ENCODE measurements at regions not wholly inside any gene's neighbourhood (a gene's known extent, or its start where the extent isn't known, plus 50 kb on each side); places are given as distances from the start of the nearest gene placed in this dataset.
"Not testable (repeated sequence)": the region's sequence is repeated elsewhere in the genome, so short reads cannot be mapped to it uniquely, and the experiment has no call there.

DNA sequence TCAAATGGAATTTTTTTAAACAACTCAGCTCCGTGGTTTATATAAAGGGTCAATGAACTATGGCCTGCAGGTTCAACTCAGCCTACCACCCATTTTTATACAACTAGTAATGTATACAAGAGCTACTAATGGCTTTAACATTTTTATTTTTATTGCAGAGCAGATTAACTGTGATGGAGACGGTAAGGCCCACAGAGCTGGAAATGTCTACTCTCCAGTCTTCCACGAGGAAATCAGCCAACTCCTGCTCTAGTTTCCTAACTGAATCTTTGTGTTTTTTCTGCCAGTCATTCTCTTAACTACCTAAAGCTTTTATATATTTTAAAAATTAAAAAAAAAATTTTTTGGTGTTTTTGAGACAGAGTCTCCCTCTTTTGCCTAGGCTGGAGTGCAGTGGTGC lies 385.1 kb upstream of the MAF start:
- H3K4me1 ChIP-seq (ENCODE audit: control insufficient read depth in 2 of 2, insufficient read depth in 2 of 2, low read length in 2 of 2) = no peaks in the 10 kb centered on the region
- H3K9me3 ChIP-seq (ENCODE audit: control insufficient read depth in 2 of 2, low read length in 2 of 2) = no peaks in the 10 kb centered on the region
- H3K4me3 ChIP-seq (ENCODE audit: low read length in 2 of 2) = no peak overlapping the region
- no peaks in the 10 kb centered on the region for H3K36me3 ChIP-seq (ENCODE audit: control insufficient read depth in 2 of 2, insufficient read depth in 2 of 2, low read length in 2 of 2)
- no peak overlapping the region for H3K27ac ChIP-seq (ENCODE audit: low read depth in 2 of 2, low read length in 2 of 2)
- H3K9ac ChIP-seq (ENCODE audit: low read depth in 1 of 2, low read length in 2 of 2) = no peak overlapping the region
- no peaks in the 10 kb centered on the region for H3K27me3 ChIP-seq (ENCODE audit: control insufficient read depth in 2 of 2, insufficient read depth in 2 of 2, low read length in 2 of 2)

DNA sequence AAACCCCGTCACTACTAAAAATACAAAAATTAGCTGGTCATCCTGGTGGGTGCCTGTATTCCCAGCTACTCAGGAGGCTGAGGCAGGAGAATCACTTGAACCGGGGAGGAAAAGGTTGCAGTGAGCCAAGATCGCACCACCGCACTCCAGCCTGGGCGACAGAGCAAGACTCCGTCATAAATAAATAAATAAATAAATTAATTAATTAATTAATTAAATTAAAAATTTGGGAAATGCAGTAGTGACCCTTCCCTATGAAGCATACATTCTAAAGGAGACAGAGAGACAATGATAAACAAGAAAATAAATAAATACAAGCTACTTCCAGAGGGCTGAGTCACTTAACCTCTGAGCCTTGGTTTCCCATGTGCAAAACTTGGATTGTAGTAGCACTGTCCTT lies 383.6 kb upstream of the MAF start:
- not testable (repeated sequence) for H3K27ac ChIP-seq (ENCODE audit: low read depth in 2 of 2, low read length in 2 of 2); H3K9ac ChIP-seq (ENCODE audit: low read depth in 1 of 2, low read length in 2 of 2); H3K4me3 ChIP-seq (ENCODE audit: low read length in 2 of 2); H3K9me3 ChIP-seq (ENCODE audit: control insufficient read depth in 2 of 2, low read length in 2 of 2); H3K27me3 ChIP-seq (ENCODE audit: control insufficient read depth in 2 of 2, insufficient read depth in 2 of 2, low read length in 2 of 2); H3K4me1 ChIP-seq (ENCODE audit: control insufficient read depth in 2 of 2, insufficient read depth in 2 of 2, low read length in 2 of 2); H3K36me3 ChIP-seq (ENCODE audit: control insufficient read depth in 2 of 2, insufficient read depth in 2 of 2, low read length in 2 of 2)

DNA sequence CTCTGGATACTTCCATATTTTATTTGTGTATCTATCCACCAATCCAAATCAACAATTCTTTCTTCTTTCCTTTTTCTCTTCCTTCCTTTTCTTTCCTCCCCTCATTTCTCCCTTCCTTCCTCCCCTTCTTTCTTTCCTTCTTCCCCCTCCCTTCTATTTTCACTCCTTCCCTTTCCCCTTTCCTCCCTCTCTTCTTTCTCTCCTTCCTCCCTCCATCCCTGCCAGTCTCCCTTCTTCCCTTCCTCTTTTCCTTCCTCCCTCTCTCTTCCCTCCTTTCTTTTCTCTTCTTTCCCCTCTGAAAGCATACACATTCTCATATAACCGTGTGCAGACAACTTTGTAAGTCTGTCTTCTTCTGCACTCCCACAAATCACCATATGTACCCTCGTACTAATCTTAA lies 382.3 kb upstream of the MAF start:
- Histone ChIP-seq H3K4me3 (ENCODE audit: low read length in 2 of 2) (no peak overlapping the region), H3K36me3 (ENCODE audit: control insufficient read depth in 2 of 2, insufficient read depth in 2 of 2, low read length in 2 of 2) (no peaks in the 10 kb centered on the region), H3K27ac (ENCODE audit: low read depth in 2 of 2, low read length in 2 of 2) (no peak overlapping the region), H3K4me1 (ENCODE audit: control insufficient read depth in 2 of 2, insufficient read depth in 2 of 2, low read length in 2 of 2) (no peaks in the 10 kb centered on the region), H3K9me3 (ENCODE audit: control insufficient read depth in 2 of 2, low read length in 2 of 2) (no peaks in the 10 kb centered on the region), H3K9ac (ENCODE audit: low read depth in 1 of 2, low read length in 2 of 2) (no peak overlapping the region), H3K27me3 (ENCODE audit: control insufficient read depth in 2 of 2, insufficient read depth in 2 of 2, low read length in 2 of 2) (no peaks in the 10 kb centered on the region)

DNA sequence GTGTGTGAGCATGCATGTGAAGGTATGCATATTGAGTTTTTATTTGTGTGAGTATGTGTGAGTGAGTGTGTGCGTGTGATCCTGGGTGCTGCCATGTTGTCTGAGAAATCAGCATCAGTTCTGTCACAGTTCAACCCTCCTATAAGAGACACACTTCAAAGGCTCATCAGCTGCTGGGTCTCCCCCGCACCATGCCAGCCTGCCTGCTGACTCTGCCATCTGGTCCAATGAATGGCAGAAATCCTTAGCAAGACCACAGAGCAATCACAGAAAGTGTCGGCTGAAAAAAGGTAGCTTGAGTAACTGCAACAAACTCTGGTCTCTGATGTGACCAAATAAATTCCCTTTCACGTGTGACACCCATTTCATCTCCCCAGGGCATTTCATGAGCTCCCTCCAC lies 381.8 kb upstream of the MAF start:
- no peaks in the 10 kb centered on the region for H3K9me3 ChIP-seq (ENCODE audit: control insufficient read depth in 2 of 2, low read length in 2 of 2)
- no peaks in the 10 kb centered on the region for H3K4me1 ChIP-seq (ENCODE audit: control insufficient read depth in 2 of 2, insufficient read depth in 2 of 2, low read length in 2 of 2)
- no peaks in the 10 kb centered on the region for H3K27me3 ChIP-seq (ENCODE audit: control insufficient read depth in 2 of 2, insufficient read depth in 2 of 2, low read length in 2 of 2)
- H3K36me3 ChIP-seq (ENCODE audit: control insufficient read depth in 2 of 2, insufficient read depth in 2 of 2, low read length in 2 of 2) = no peaks in the 10 kb centered on the region
- H3K9ac ChIP-seq (ENCODE audit: low read depth in 1 of 2, low read length in 2 of 2) = no peak overlapping the region
- no peak overlapping the region for H3K4me3 ChIP-seq (ENCODE audit: low read length in 2 of 2)
- no peak overlapping the region for H3K27ac ChIP-seq (ENCODE audit: low read depth in 2 of 2, low read length in 2 of 2)

DNA sequence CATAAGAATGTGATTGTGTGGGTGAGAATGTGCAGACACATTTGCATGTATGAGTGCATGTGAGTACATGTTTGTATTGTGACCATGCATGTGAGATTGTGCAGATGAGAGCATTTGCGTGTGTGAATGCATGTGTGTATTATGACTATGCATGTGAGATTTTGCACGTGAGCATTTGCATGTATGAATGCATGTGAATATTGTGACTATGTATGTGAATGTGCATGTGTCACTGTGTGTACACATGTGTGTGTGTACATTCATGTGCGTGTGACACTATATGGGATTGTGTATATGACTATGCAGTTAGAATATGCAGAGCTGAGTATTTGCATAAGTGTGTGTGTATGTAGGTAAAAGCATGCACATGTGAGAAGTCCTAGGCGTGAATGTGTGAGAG lies 381.3 kb upstream of the MAF start:
- Histone ChIP-seq H3K9me3 (ENCODE audit: control insufficient read depth in 2 of 2, low read length in 2 of 2) (no peaks in the 10 kb centered on the region), H3K4me1 (ENCODE audit: control insufficient read depth in 2 of 2, insufficient read depth in 2 of 2, low read length in 2 of 2) (no peaks in the 10 kb centered on the region), H3K9ac (ENCODE audit: low read depth in 1 of 2, low read length in 2 of 2) (no peak overlapping the region), H3K27me3 (ENCODE audit: control insufficient read depth in 2 of 2, insufficient read depth in 2 of 2, low read length in 2 of 2) (no peaks in the 10 kb centered on the region), H3K27ac (ENCODE audit: low read depth in 2 of 2, low read length in 2 of 2) (no peak overlapping the region), H3K4me3 (ENCODE audit: low read length in 2 of 2) (no peak overlapping the region), H3K36me3 (ENCODE audit: control insufficient read depth in 2 of 2, insufficient read depth in 2 of 2, low read length in 2 of 2) (no peaks in the 10 kb centered on the region)

DNA sequence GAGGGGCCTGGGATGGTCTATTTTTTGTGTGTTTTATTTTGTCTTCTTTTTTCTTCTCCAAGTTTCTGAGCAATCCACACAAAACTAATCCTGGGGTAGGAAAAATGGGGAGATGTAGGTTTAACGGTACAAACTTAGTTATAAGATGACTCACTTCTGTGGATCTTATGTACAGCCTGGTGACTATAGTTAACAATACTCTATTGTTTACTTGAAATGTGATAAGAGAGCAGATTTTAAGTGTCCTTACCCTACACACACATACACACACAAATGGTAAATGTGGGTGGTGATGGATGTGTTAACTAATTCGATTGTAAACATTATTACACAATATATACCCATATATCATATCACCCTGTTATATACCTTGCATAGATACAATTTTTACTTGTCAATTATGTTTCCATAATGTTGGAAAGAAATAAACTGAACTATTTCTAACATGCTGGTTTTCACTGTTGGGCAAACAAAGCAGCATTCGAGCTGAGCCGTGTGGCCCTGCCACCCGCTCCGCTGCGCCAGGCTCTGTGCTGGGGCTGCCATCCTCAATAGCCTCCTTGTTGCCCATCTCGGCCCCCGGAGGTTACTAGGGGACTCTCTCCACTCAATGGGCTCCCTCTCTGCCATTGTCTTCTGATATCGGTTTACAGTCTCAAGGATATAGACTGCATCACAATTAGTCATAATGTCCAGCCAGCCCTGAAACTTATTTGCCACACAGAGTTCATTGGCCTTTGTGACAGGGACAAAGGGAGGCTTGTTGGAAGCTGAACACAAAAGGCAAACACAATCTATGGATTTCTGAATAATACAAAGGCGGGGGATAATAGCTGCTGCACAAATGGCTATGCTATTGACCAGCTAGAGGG lies 380.3 kb upstream of the MAF start:
- no peak overlapping the region for H3K27ac ChIP-seq (ENCODE audit: low read depth in 2 of 2, low read length in 2 of 2)
- no peaks in the 10 kb centered on the region for H3K4me1 ChIP-seq (ENCODE audit: control insufficient read depth in 2 of 2, insufficient read depth in 2 of 2, low read length in 2 of 2)
- H3K36me3 ChIP-seq (ENCODE audit: control insufficient read depth in 2 of 2, insufficient read depth in 2 of 2, low read length in 2 of 2) = no peaks in the 10 kb centered on the region
- no peaks in the 10 kb centered on the region for H3K27me3 ChIP-seq (ENCODE audit: control insufficient read depth in 2 of 2, insufficient read depth in 2 of 2, low read length in 2 of 2)
- no peak overlapping the region for H3K4me3 ChIP-seq (ENCODE audit: low read length in 2 of 2)
- no peak overlapping the region for H3K9ac ChIP-seq (ENCODE audit: low read depth in 1 of 2, low read length in 2 of 2)
- no peaks in the 10 kb centered on the region for H3K9me3 ChIP-seq (ENCODE audit: control insufficient read depth in 2 of 2, low read length in 2 of 2)

DNA sequence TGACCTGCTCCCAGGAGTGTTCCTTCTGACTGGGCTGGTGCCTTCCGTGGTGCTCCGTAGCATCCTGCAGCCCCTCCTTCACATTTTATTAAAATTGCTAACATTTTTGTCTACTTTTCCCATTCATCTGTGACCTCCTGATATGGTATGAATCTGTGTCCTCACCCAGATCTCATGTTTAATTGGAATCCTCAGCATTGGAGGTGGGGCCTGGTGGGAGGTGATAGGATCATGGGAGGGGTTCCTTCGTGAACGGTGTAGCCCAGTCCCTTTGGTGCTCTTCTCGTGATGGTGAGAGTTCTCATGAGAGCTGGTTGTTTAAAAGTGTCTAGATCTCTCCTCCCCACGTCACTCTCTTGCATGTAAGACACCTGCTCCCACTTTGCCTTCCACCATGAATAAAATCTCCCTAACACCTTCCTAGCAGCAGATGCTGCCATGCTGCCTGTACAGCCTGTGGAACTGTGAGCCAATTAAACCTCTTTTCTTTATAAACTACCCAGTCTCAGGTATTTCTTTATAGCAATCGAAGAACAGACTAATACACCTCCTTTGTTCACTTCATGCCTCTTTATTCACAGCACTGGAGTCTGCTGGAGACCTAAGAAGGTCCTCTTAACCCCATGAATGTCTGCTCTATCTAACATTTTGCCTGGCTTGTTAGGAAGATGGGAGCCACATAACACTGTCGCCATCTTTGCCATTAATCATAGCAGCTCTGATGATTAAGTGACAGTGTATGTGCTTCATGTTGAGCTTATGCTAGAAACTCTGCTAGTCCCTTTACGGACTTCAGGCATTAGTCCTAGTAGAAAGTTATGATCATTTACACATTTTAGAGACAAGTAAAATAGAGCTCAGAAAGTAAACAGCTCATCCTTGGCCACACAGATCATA lies 377.7 kb upstream of the MAF start:
- Histone ChIP-seq H3K27me3 (ENCODE audit: control insufficient read depth in 2 of 2, insufficient read depth in 2 of 2, low read length in 2 of 2) (no peaks in the 10 kb centered on the region), H3K4me1 (ENCODE audit: control insufficient read depth in 2 of 2, insufficient read depth in 2 of 2, low read length in 2 of 2) (no peaks in the 10 kb centered on the region)

DNA sequence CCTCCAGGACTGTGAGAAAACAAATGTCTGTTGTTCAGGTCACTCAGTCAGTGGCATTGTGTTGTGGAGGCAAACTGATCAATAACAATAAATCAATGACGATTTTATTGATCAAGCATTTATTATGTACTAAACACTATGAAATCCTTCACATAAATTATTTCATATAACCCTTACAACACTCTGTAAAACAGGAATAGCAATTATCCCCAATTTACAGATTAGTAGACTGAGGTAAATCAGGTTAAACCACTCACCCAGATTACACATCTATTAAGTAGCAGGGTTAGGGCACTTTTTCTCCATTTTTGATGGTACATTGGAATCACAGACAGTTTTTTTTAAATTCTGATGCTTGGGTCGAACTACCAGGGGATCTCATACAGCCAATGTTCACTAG lies 372.8 kb upstream of the MAF start:
- Histone ChIP-seq H3K36me3 (ENCODE audit: control insufficient read depth in 2 of 2, insufficient read depth in 2 of 2, low read length in 2 of 2) (no peaks in the 10 kb centered on the region), H3K27ac (ENCODE audit: low read depth in 2 of 2, low read length in 2 of 2) (no peak overlapping the region), H3K4me3 (ENCODE audit: low read length in 2 of 2) (no peak overlapping the region), H3K27me3 (ENCODE audit: control insufficient read depth in 2 of 2, insufficient read depth in 2 of 2, low read length in 2 of 2) (no peaks in the 10 kb centered on the region), H3K4me1 (ENCODE audit: control insufficient read depth in 2 of 2, insufficient read depth in 2 of 2, low read length in 2 of 2) (no peaks in the 10 kb centered on the region), H3K9ac (ENCODE audit: low read depth in 1 of 2, low read length in 2 of 2) (no peak overlapping the region), H3K9me3 (ENCODE audit: control insufficient read depth in 2 of 2, low read length in 2 of 2) (no peaks in the 10 kb centered on the region)

More for the DNA sequence above, 377.7 kb upstream of the MAF start:
- Histone ChIP-seq H3K36me3 (ENCODE audit: control insufficient read depth in 2 of 2, insufficient read depth in 2 of 2, low read length in 2 of 2) (no peaks in the 10 kb centered on the region), H3K9ac (ENCODE audit: low read depth in 1 of 2, low read length in 2 of 2) (no peak overlapping the region), H3K9me3 (ENCODE audit: control insufficient read depth in 2 of 2, low read length in 2 of 2) (no peaks in the 10 kb centered on the region), H3K4me3 (ENCODE audit: low read length in 2 of 2) (no peak overlapping the region), H3K27ac (ENCODE audit: low read depth in 2 of 2, low read length in 2 of 2) (no peak overlapping the region)

DNA sequence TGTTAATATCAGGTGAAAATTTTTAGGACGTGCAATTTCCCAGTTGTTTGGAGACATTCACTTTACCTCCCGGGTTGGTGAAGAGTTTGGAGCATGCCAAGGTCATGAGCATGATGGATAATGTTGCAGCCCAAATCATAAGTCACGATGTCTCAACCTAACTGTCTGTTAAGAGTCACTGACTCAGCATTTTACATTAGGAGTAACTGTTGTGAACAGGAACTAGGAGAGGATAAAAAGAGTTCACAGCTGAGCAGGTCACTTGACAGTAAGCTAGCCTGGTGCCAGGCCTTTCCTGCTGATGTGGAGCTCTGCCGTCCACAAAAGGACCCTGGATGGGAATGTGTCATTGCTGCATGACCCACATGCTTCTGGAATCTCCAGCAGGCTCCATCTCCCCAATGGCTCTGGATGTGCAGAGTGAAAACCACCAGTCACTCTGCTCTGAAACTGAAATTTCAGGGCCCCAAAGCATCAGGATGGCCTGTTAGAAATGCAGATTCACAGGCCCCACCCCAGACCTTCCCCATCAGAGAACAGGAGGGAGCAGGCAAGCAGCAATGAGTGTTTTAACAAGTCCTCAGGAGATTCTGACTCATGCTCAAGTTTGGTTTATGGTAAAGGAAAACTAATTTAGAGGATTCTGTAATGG lies 371.6 kb upstream of the MAF start:
- no peak overlapping the region for H3K4me3 ChIP-seq (ENCODE audit: low read length in 2 of 2)
- no peaks in the 10 kb centered on the region for H3K36me3 ChIP-seq (ENCODE audit: control insufficient read depth in 2 of 2, insufficient read depth in 2 of 2, low read length in 2 of 2)
- H3K9ac ChIP-seq (ENCODE audit: low read depth in 1 of 2, low read length in 2 of 2) = no peak overlapping the region
- no peak overlapping the region for H3K27ac ChIP-seq (ENCODE audit: low read depth in 2 of 2, low read length in 2 of 2)
- H3K9me3 ChIP-seq (ENCODE audit: control insufficient read depth in 2 of 2, low read length in 2 of 2) = no peaks in the 10 kb centered on the region
- no peaks in the 10 kb centered on the region for H3K27me3 ChIP-seq (ENCODE audit: control insufficient read depth in 2 of 2, insufficient read depth in 2 of 2, low read length in 2 of 2)
- H3K4me1 ChIP-seq (ENCODE audit: control insufficient read depth in 2 of 2, insufficient read depth in 2 of 2, low read length in 2 of 2) = no peaks in the 10 kb centered on the region

DNA sequence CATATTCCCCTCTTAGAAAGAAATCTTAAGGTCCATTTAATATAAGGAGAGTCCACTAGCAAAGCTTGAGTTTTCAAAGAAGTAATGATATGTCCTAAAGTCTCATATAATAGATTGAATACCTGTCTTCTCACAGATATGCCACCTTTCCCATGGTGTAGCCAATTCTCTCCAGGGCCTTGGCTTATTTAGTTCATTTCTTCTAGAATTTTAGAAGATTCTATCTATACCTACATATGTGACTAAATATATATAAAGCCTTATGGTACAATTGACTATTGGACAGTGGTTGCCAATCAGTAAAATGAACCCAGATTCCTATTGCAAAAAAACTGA lies 370.7 kb upstream of the MAF start:
- Histone ChIP-seq H3K4me1 (ENCODE audit: control insufficient read depth in 2 of 2, insufficient read depth in 2 of 2, low read length in 2 of 2) (no peaks in the 10 kb centered on the region), H3K9ac (ENCODE audit: low read depth in 1 of 2, low read length in 2 of 2) (no peak overlapping the region), H3K27ac (ENCODE audit: low read depth in 2 of 2, low read length in 2 of 2) (no peak overlapping the region)

More for the DNA sequence above, 370.7 kb upstream of the MAF start:
- no peaks in the 10 kb centered on the region for H3K27me3 ChIP-seq (ENCODE audit: control insufficient read depth in 2 of 2, insufficient read depth in 2 of 2, low read length in 2 of 2)
- H3K9me3 ChIP-seq (ENCODE audit: control insufficient read depth in 2 of 2, low read length in 2 of 2) = no peaks in the 10 kb centered on the region
- H3K4me3 ChIP-seq (ENCODE audit: low read length in 2 of 2) = no peak overlapping the region
- no peaks in the 10 kb centered on the region for H3K36me3 ChIP-seq (ENCODE audit: control insufficient read depth in 2 of 2, insufficient read depth in 2 of 2, low read length in 2 of 2)

Measured in mucosa of rectum (tissue), 2 donors.